GM19043 (cell line): ENCODE measurements at regions not wholly inside any gene's neighbourhood (a gene's known extent, or its start where the extent isn't known, plus 50 kb on each side); places are given as distances from the start of the nearest gene placed in this dataset.

Experiments used
- ATAC-seq: cut with Tn5 transposase; IDR thresholded peaks from one replicate; pipeline ENCODE4 v1.9.1; 2021; ENCODE audit warnings: low read depth; ENCODE audit not compliant: unreplicated experiment

GRCh38 chr1:87165177-87165576, 163.5 kb upstream of the LMO4 start:
- no peak for ATAC-seq

GRCh38 chr1:87167157-87167789, 161.4 kb upstream of the LMO4 start:
- ATAC-seq = no peak

- no peak for ATAC-seq
These were observed 160.7 kb upstream of the LMO4 start for GRCh38 chr1:87167848-87168525.

GRCh38 chr1:87169263-87169910, 159.3 kb upstream of the LMO4 start:
- no peak for ATAC-seq

GRCh38 chr1:87170157-87170556, 158.5 kb upstream of the LMO4 start:
- no peak for ATAC-seq

- ATAC-seq = no peak
These were observed 157.6 kb upstream of the LMO4 start for GRCh38 chr1:87170931-87171598.

GRCh38 chr1:87173231-87173630, 155.4 kb upstream of the LMO4 start:
- no peak for ATAC-seq

- no peak for ATAC-seq
These were observed 153.9 kb upstream of the LMO4 start for GRCh38 chr1:87174724-87175245.

- no peak for ATAC-seq
These were observed 152.6 kb upstream of the LMO4 start for GRCh38 chr1:87176087-87176486.

GRCh38 chr1:87176514-87176913, 152.2 kb upstream of the LMO4 start:
- ATAC-seq = no peak

GRCh38 chr1:87178441-87178840, 150.2 kb upstream of the LMO4 start:
- no peak for ATAC-seq

- ATAC-seq = no peak
These were observed 149.4 kb upstream of the LMO4 start for GRCh38 chr1:87179076-87179810.

- no peak for ATAC-seq
These were observed 148.7 kb upstream of the LMO4 start for GRCh38 chr1:87179851-87180519.

- no peak for ATAC-seq
These were observed 148.0 kb upstream of the LMO4 start for GRCh38 chr1:87180682-87181081.

- no peak for ATAC-seq
These were observed 146.1 kb upstream of the LMO4 start for GRCh38 chr1:87182611-87183010.

- ATAC-seq = no peak
These were observed 143.6 kb upstream of the LMO4 start for GRCh38 chr1:87185077-87185476.

GRCh38 chr1:87186346-87186745, 142.3 kb upstream of the LMO4 start:
- ATAC-seq = no peak

GRCh38 chr1:87188640-87189039, 140.0 kb upstream of the LMO4 start:
- no peak for ATAC-seq

- no peak for ATAC-seq
These were observed 138.3 kb upstream of the LMO4 start for GRCh38 chr1:87190402-87190801.

- ATAC-seq = no peak
These were observed 137.0 kb upstream of the LMO4 start for GRCh38 chr1:87191646-87192045.
